SK-N-MC (cell line): ENCODE measurements at regions not wholly inside any gene's neighbourhood (a gene's known extent, or its start where the extent isn't known, plus 50 kb on each side); places are given as distances from the start of the nearest gene placed in this dataset.

ENCODE experiments used
- DNase-seq: peaks from one replicate; pipeline ENCODE4 v3.0.0-alpha.2; 2011; ENCODE audit warnings: low read depth, low spot score
- H3K27ac ChIP-seq: fragments of 200-600 bp; sonication (generic); 2 replicates; pipeline ENCODE4 v1.5.1; 2016; ENCODE audit warnings: mixed run types
- H3K36me3 ChIP-seq: fragments of 200-600 bp; sonication (generic); 2 replicates; pipeline ENCODE4 v1.6.1; 2017; ENCODE audit warnings: antibody characterized with exemption, low read length, mixed read lengths; ENCODE audit not compliant: insufficient read depth
- H3K4me3 ChIP-seq: fragments of 200-600 bp; sonication (generic); 2 replicates; pipeline ENCODE4 v1.5.1; 2016
- H3K9ac ChIP-seq: fragments of 200-600 bp; sonication (generic); 2 replicates; pipeline ENCODE4 v1.8.0; 2017; ENCODE audit warnings: mixed run types, mixed read lengths; ENCODE audit not compliant: insufficient read length
- H3K9me3 ChIP-seq: fragments of 200-600 bp; sonication (generic); 2 replicates; pipeline ENCODE4 v1.6.1; 2017; ENCODE audit warnings: low read depth, mild to moderate bottlenecking, antibody characterized with exemption, low read length, moderate library complexity, mixed read lengths
- EZH2 ChIP-seq: fragments of 200-600 bp; sonication (generic); IDR thresholded peaks from one replicate; pipeline ENCODE4 v1.6.1; 2017; ENCODE audit warnings: antibody characterized with exemption
- FOXP2 ChIP-seq: optimal IDR thresholded peaks from 2 replicates; pipeline ENCODE3; 2011; ENCODE audit warnings: mild to moderate bottlenecking, moderate library complexity; ENCODE audit not compliant: insufficient read depth; ENCODE audit errors: extremely low read length, control extremely low read depth
- POLR2AphosphoS5 ChIP-seq: IDR thresholded peaks from 2 replicates; pipeline ENCODE4 v1.6.1; 2012; ENCODE audit warnings: mild to moderate bottlenecking, low read depth, low read length, borderline replicate concordance

GRCh38 chr14:104361921-104362681, 217.5 kb upstream of the C14orf180 start:
- TF ChIP-seq FOXP2 (no peak), EZH2 (no peak), POLR2AphosphoS5 (no peak)
- no peaks in the 10 kb centered on the region for H3K36me3 ChIP-seq
- DNase-seq, result no peak

GRCh38 chr14:104362761-104363605, 216.6 kb upstream of the C14orf180 start:
- Histone ChIP-seq H3K27ac (no peak overlapping the region), H3K36me3 (no peaks in the 10 kb centered on the region), H3K4me3 (no peak overlapping the region), H3K9ac (no peak overlapping the region), H3K9me3 (no peaks in the 10 kb centered on the region)
- TF ChIP-seq POLR2AphosphoS5, result no peak
- no peak for TF ChIP-seq EZH2
- no peak for DNase-seq

More at GRCh38 chr14:104361921-104362681, 217.5 kb upstream of the C14orf180 start:
- no peaks in the 10 kb centered on the region for H3K9me3 ChIP-seq
- no peak overlapping the region for H3K9ac ChIP-seq
- H3K4me3 ChIP-seq, result no peak overlapping the region
- H3K27ac ChIP-seq, result no peak overlapping the region

GRCh38 chr14:104363891-104364760, 215.4 kb upstream of the C14orf180 start:
- no peak for TF ChIP-seq FOXP2
- no peak for TF ChIP-seq EZH2
- no peak for TF ChIP-seq POLR2AphosphoS5
- Histone ChIP-seq H3K27ac (no peak overlapping the region), H3K4me3 (no peak overlapping the region), H3K36me3 (no peaks in the 10 kb centered on the region), H3K9ac (no peak overlapping the region), H3K9me3 (no peaks in the 10 kb centered on the region)
- no peak for DNase-seq

- no peak for DNase-seq
These were observed 214.7 kb upstream of the C14orf180 start for GRCh38 chr14:104364830-104365229.

GRCh38 chr14:104366931-104367865, 212.4 kb upstream of the C14orf180 start:
- no peaks in the 10 kb centered on the region for H3K36me3 ChIP-seq
- DNase-seq, result no peak
- no peaks in the 10 kb centered on the region for H3K9me3 ChIP-seq

More at GRCh38 chr14:104364830-104365229, 214.7 kb upstream of the C14orf180 start:
- Histone ChIP-seq H3K9me3 (no peaks in the 10 kb centered on the region), H3K27ac (no peak overlapping the region), H3K36me3 (no peaks in the 10 kb centered on the region), H3K9ac (no peak overlapping the region), H3K4me3 (no peak overlapping the region)
- TF ChIP-seq FOXP2 (no peak), EZH2 (no peak)

GRCh38 chr14:104367866-104368750, 211.5 kb upstream of the C14orf180 start:
- Histone ChIP-seq H3K27ac (no peak overlapping the region), H3K9ac (no peak overlapping the region), H3K9me3 (no peaks in the 10 kb centered on the region), H3K36me3 (no peaks in the 10 kb centered on the region), H3K4me3 (no peak overlapping the region)
- DNase-seq, result no peak
- TF ChIP-seq FOXP2 (no peak), EZH2 (no peak), POLR2AphosphoS5 (no peak)

More at GRCh38 chr14:104366931-104367865, 212.4 kb upstream of the C14orf180 start:
- Histone ChIP-seq H3K27ac (no peak overlapping the region), H3K9ac (no peak overlapping the region), H3K4me3 (no peak overlapping the region)
- TF ChIP-seq FOXP2, result no peak

- Histone ChIP-seq H3K4me3 (no peak overlapping the region), H3K9ac (no peak overlapping the region), H3K9me3 (no peaks in the 10 kb centered on the region), H3K27ac (no peak overlapping the region), H3K36me3 (no peaks in the 10 kb centered on the region)
- TF ChIP-seq EZH2, result no peak
- TF ChIP-seq FOXP2, result no peak
- no peak for TF ChIP-seq POLR2AphosphoS5
- DNase-seq, result no peak
These were observed 210.8 kb upstream of the C14orf180 start for GRCh38 chr14:104368751-104369100.
